HCT116 (cell line): ENCODE measurements at regions not wholly inside any gene's neighbourhood (a gene's known extent, or its start where the extent isn't known, plus 50 kb on each side); places are given as distances from the start of the nearest gene placed in this dataset.

Experiments
- ATAC-seq: fragments of 200-7000 bp; cut with Tn5 transposase; 2 replicates; pipeline ENCODE4 v1.9.1; 2020; ENCODE audit warnings: mild to moderate bottlenecking, moderate library complexity
- BruUV-seq: library from RNA; stranded (reverse); fragments of 400-500 nt; replicated peaks from 2 replicates; lab custom pipeline; 2021; lab: Mats Ljungman, UMichigan
- CTCF ChIA-PET: fragments of 300-600 bp; sonication (Branson Sonifier 250); formaldehyde crosslinking; loops from one replicate; lab custom pipeline; 2021; ENCODE audit warnings: antibody characterized with exemption; lab: Charles Lee
- POLR2A ChIA-PET: fragments of 300-600, 350-600 bp; sonication (Branson Sonifier 250); formaldehyde crosslinking; loops from one replicate; lab custom pipeline; 2021; ENCODE audit warnings: antibody characterized with exemption; lab: Charles Lee
- RAD21 ChIA-PET, 2 experiments: fragments of 300-600 bp; sonication (Branson Sonifier 250); formaldehyde crosslinking; loops; one replicate each; lab custom pipeline; 2023; ENCODE audit warnings: low total read pairs in 2 of 2; ENCODE audit not compliant: uncharacterized antibody in 2 of 2, unreplicated experiment in 2 of 2, low non-redundant PET in 1 of 2; lab: Charles Lee
- DNase-seq: peaks from one replicate; pipeline ENCODE4 v3.0.0-alpha.2; 2010; ENCODE audit warnings: low read depth, low spot score
- H2AFZ ChIP-seq: fragments of 200-600 bp; shearing (Covaris generic), sonication (generic); 2 replicates; pipeline ENCODE4 v1.6.1; 2017; ENCODE audit warnings: low read depth, mixed run types, mixed read lengths, antibody characterized with exemption, low read length; ENCODE audit not compliant: poor library complexity, severe bottlenecking
- H3K27ac ChIP-seq: 2 replicates; pipeline ENCODE4 v1.5.1; 2012; ENCODE audit warnings: low read depth, low read length
- H3K27me3 ChIP-seq: fragments of 200-600 bp; sonication (generic); 2 replicates; pipeline ENCODE4 v1.6.1; 2016; ENCODE audit warnings: mixed run types, low read length, mixed read lengths; ENCODE audit not compliant: insufficient read depth
- H3K36me3 ChIP-seq, 2 experiments: fragments of 200-500 bp in 1 of 2; fragments of 200-600 bp in 1 of 2; sonication (Bioruptor generic) in 1 of 2; sonication (generic) in 1 of 2; 2 replicates each; pipeline versions ENCODE4 v1.5.1 to v1.6.1; 2014 to 2016; ENCODE audit warnings: low read length in 2 of 2, inconsistent platforms in 1 of 2, mixed read lengths in 1 of 2, mixed run types in 1 of 2; ENCODE audit not compliant: insufficient read depth in 2 of 2, control insufficient read depth in 1 of 2
- H3K4me1 ChIP-seq, 2 experiments: fragments of 200-600 bp in 1 of 2; sonication (generic) in 1 of 2; 2 replicates each; pipeline versions ENCODE4 v1.5.1 to v1.6.1; 2012 to 2017; ENCODE audit warnings: low read length in 2 of 2, inconsistent platforms in 1 of 2, mild to moderate bottlenecking in 1 of 2, mixed read lengths in 1 of 2, mixed run types in 1 of 2, moderate library complexity in 1 of 2; ENCODE audit not compliant: insufficient read depth in 2 of 2, control insufficient read depth in 1 of 2
- H3K4me2 ChIP-seq: fragments of 200-600 bp; sonication (generic); 2 replicates; pipeline ENCODE4 v1.6.1; 2017; ENCODE audit warnings: mixed run types, low read length, mixed read lengths
- H3K4me3 ChIP-seq, 2 experiments: fragments of 200-600 bp in 1 of 2; sonication (generic) in 1 of 2; replicated peaks in 1 of 2; 2 replicates each; pipeline ENCODE4 v1.5.1; 2011 to 2016; ENCODE audit warnings: low read length in 2 of 2, control low read depth in 1 of 2, low read depth in 1 of 2, mild to moderate bottlenecking in 1 of 2, mixed read lengths in 1 of 2, mixed run types in 1 of 2
- H3K79me2 ChIP-seq: fragments of 200-600 bp; sonication (generic); 2 replicates; pipeline ENCODE4 v1.6.1; 2017; ENCODE audit warnings: mild to moderate bottlenecking, mixed run types, low read length, moderate library complexity, mixed read lengths; ENCODE audit not compliant: insufficient read depth
- H3K9ac ChIP-seq: fragments of 200-600 bp; sonication (generic); 2 replicates; pipeline ENCODE4 v1.6.1; 2016; ENCODE audit warnings: low read length, mixed read lengths
- H3K9me2 ChIP-seq: fragments of 200-600 bp; sonication (generic), shearing (Covaris generic); 2 replicates; pipeline ENCODE4 v1.6.1; 2017; ENCODE audit warnings: mixed run types, mild to moderate bottlenecking, moderate library complexity; ENCODE audit not compliant: insufficient read depth
- H3K9me3 ChIP-seq, 2 experiments: fragments of 200-500 bp in 1 of 2; fragments of 200-600 bp in 1 of 2; sonication (Bioruptor generic) in 1 of 2; sonication (generic) in 1 of 2; 2 replicates each; pipeline ENCODE4 v1.6.1; 2014 to 2017; ENCODE audit warnings: low read length in 2 of 2, mixed read lengths in 2 of 2, inconsistent platforms in 1 of 2, low read depth in 1 of 2, mild to moderate bottlenecking in 1 of 2, mixed run types in 1 of 2, moderate library complexity in 1 of 2; ENCODE audit not compliant: control insufficient read depth in 1 of 2, insufficient read depth in 1 of 2
- H4K20me1 ChIP-seq: fragments of 200-600 bp; sonication (generic), shearing (Covaris generic); 2 replicates; pipeline ENCODE4 v1.6.1; 2017; ENCODE audit warnings: mixed run types, mild to moderate bottlenecking, moderate library complexity; ENCODE audit not compliant: insufficient read depth
- ATF3 ChIP-seq: IDR thresholded peaks from 2 replicates; pipeline ENCODE4 v1.6.1; 2012
- CBX3 ChIP-seq: IDR thresholded peaks from 2 replicates; pipeline ENCODE4 v1.6.1; 2012; ENCODE audit warnings: low read depth
- CEBPB ChIP-seq: IDR thresholded peaks from 2 replicates; pipeline ENCODE4 v1.6.1; 2012; ENCODE audit warnings: low read depth
- EGR1 ChIP-seq: IDR thresholded peaks from 2 replicates; pipeline ENCODE4 v1.6.1; 2012; ENCODE audit warnings: low read depth
- ELF1 ChIP-seq: IDR thresholded peaks from 2 replicates; pipeline ENCODE4 v1.6.1; 2012; ENCODE audit warnings: low read depth, borderline replicate concordance
- EZH2phosphoT487 ChIP-seq: fragments of 200-600 bp; IDR thresholded peaks from 2 replicates; pipeline ENCODE4 v1.6.1; 2018; ENCODE audit warnings: antibody characterized with exemption, borderline replicate concordance
- JUND ChIP-seq: IDR thresholded peaks from 2 replicates; pipeline ENCODE4 v1.6.1; 2012
- MAX ChIP-seq: IDR thresholded peaks from 2 replicates; pipeline ENCODE4 v1.6.1; 2012
- POLR2AphosphoS5 ChIP-seq: IDR thresholded peaks from 2 replicates; pipeline ENCODE4 v1.6.1; 2011; ENCODE audit warnings: mild to moderate bottlenecking, low read depth, low read length, moderate library complexity
- RAD21 ChIP-seq: IDR thresholded peaks from 2 replicates; pipeline ENCODE4 v1.6.1; 2012; ENCODE audit warnings: low read depth, mild to moderate bottlenecking
- SIN3A ChIP-seq: IDR thresholded peaks from 2 replicates; pipeline ENCODE4 v1.6.1; 2012; ENCODE audit warnings: low read depth
- SP1 ChIP-seq: IDR thresholded peaks from 2 replicates; pipeline ENCODE4 v1.6.1; 2012; ENCODE audit warnings: low read depth
- SRF ChIP-seq: IDR thresholded peaks from 2 replicates; pipeline ENCODE4 v1.6.1; 2012; ENCODE audit warnings: low read depth
- TCF7L2 ChIP-seq: IDR thresholded peaks from 2 replicates; pipeline ENCODE4 v1.7.0; 2011; ENCODE audit warnings: borderline replicate concordance, inconsistent platforms; ENCODE audit not compliant: insufficient read depth, insufficient read length; ENCODE audit errors: extremely low read depth
- ZBTB33 ChIP-seq: IDR thresholded peaks from 2 replicates; pipeline ENCODE4 v1.6.1; 2011; ENCODE audit warnings: mild to moderate bottlenecking, low read length, moderate library complexity; ENCODE audit not compliant: insufficient replicate concordance; ENCODE audit errors: extremely low read depth
- intact Hi-C: fragments of 100-400 bp; cut with micrococcal nuclease; formaldehyde crosslinking; loops from 2 replicates; pipeline ENCODE4 v1.10.0; 2022

- intact Hi-C loops, result no loop called here
- ChIA-PET POLR2A (no interaction called here), RAD21 (no interaction called here), CTCF (no interaction called here)
- no peak for ATAC-seq
- Histone ChIP-seq H3K79me2 (no peaks in the 10 kb centered on the region), H3K36me3 (no peaks in the 10 kb centered on the region), H3K4me3 (no peak overlapping the region), H3K27me3 (no peaks in the 10 kb centered on the region), H4K20me1 (no peaks in the 10 kb centered on the region), H3K27ac (no peak overlapping the region), H3K9me3 (peaks cover 0 to 7% of the 10 kb centered on the region in 2 experiments; a peak in 1 of 4 replicates), H3K9me2 (no peaks in the 10 kb centered on the region), H3K9ac (no peak overlapping the region), H3K4me2 (no peak overlapping the region), H3K4me1 (peaks cover 11 to 15% of the 10 kb centered on the region in 2 experiments), H2AFZ (no peak overlapping the region)
- BruUV-seq, result no TSS peak
- DNase-seq, result no peak
- TF ChIP-seq EZH2phosphoT487 (no peak), ELF1 (no peak), JUND (no peak), POLR2AphosphoS5 (no peak), RAD21 (no peak), EGR1 (no peak), MAX (no peak), CBX3 (no peak), SRF (no peak), ATF3 (no peak), SIN3A (no peak), ZBTB33 (no peak), TCF7L2 (no peak), CEBPB (no peak), SP1 (no peak)
Measured at GRCh38 chr21:34020983-34021553, 52.3 kb upstream of the MRPS6 start.
